GM12892 (cell line): ENCODE measurements at regions not wholly inside any gene's neighbourhood (a gene's known extent, or its start where the extent isn't known, plus 50 kb on each side); places are given as distances from the start of the nearest gene placed in this dataset.

Source experiments
- POLR2A ChIP-seq: IDR thresholded peaks from 2 replicates; pipeline ENCODE4 v1.6.1; 2011; ENCODE audit warnings: low read depth, low read length, control low read depth
- TAF1 ChIP-seq: IDR thresholded peaks from 2 replicates; pipeline ENCODE4 v1.6.1; 2011; ENCODE audit warnings: low read depth, mild to moderate bottlenecking, control low read depth, low read length, borderline replicate concordance

DNA sequence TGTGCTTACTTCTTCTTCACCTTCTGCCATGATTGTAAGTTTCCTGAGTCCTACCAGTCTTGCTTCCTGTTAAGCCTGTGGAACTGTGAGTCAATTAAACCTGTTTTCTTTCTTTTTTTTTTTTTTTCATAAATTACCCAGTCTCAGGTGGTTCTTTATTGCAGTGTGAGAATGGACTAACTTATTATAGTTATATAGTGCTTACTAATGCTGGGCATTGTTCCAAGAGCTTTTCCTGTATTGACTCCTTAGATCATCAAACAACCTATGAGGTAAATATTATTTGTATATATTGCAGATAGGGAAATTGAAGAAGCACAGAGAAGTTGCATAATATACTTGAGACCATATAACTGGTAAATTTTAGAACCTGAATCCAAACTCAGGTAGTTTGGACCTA is 98.1 kb downstream of the MBL2 start:
- TF ChIP-seq TAF1 = no peak
- TF ChIP-seq POLR2A = no peak
